Mucosa of descending colon (tissue), 3 donors: ENCODE measurements at regions not wholly inside any gene's neighbourhood (a gene's known extent, or its start where the extent isn't known, plus 50 kb on each side); places are given as distances from the start of the nearest gene placed in this dataset.

ENCODE experiments used
- ATAC-seq: fragments of 200-7000 bp; cut with Tn5 transposase; one replicate; pipeline ENCODE4 v1.9.1; 2020; ENCODE audit warnings: mild to moderate bottlenecking, moderate library complexity
- DNase-seq, 3 donors: peaks; one replicate each; pipeline ENCODE4 v3.0.0-alpha.2; 2020
- H3K36me3 ChIP-seq: fragments of 200-600 bp; one replicate; pipeline ENCODE4 v1.8.0; 2021; ENCODE audit warnings: low read depth, mild to moderate bottlenecking
- H3K4me1 ChIP-seq: fragments of 200-600 bp; one replicate; pipeline ENCODE4 v1.8.0; 2021; ENCODE audit warnings: low read depth, mild to moderate bottlenecking
- H3K4me3 ChIP-seq: fragments of 200-600 bp; one replicate; pipeline ENCODE4 v1.8.0; 2021; ENCODE audit warnings: mild to moderate bottlenecking
- H3K9me3 ChIP-seq: fragments of 200-600 bp; one replicate; pipeline ENCODE4 v1.8.0; 2021; ENCODE audit warnings: mild to moderate bottlenecking
- CTCF ChIP-seq: fragments of 200-600 bp; IDR thresholded peaks from one replicate; pipeline ENCODE4 v1.8.0; 2022; ENCODE audit warnings: antibody characterized with exemption, mild to moderate bottlenecking
- intact Hi-C, 2 donors: fragments of 100-400 bp; cut with DNase I in 1 of 2; cut with micrococcal nuclease in 1 of 2; formaldehyde crosslinking; loops; one replicate each; pipeline versions ENCODE4 v1.11.0 to v1.11.1; 2022; cut with DNase I, micrococcal nuclease
- donor health status: DM: no; HTN: no; CAD: no; lungs with moderate emphysema.
- donor health status: DM: no; HTN: no; CAD: no.
- donor health status: DM: no; HTN: yes; CAD: no.

GRCh38 chr10:110376021-110376766 is 71.5 kb upstream of the SMNDC1 start:
- H3K4me3 ChIP-seq = no peak overlapping the region
- no peaks in the 10 kb centered on the region for H3K36me3 ChIP-seq
- DNase-seq (no peak), ATAC-seq (peak; percentile 26)
- H3K9me3 ChIP-seq = no peaks in the 10 kb centered on the region
- intact Hi-C loops = no loop called here
- no peaks in the 10 kb centered on the region for H3K4me1 ChIP-seq
- TF ChIP-seq CTCF = no peak

GRCh38 chr10:110376767-110377160 is 72.0 kb upstream of the SMNDC1 start:
- intact Hi-C loops = no loop called here
- H3K36me3 ChIP-seq = no peaks in the 10 kb centered on the region
- no peaks in the 10 kb centered on the region for H3K9me3 ChIP-seq
- TF ChIP-seq CTCF = no peak
- DNase-seq = no peak
- no peak for ATAC-seq
- no peak overlapping the region for H3K4me3 ChIP-seq
- H3K4me1 ChIP-seq = no peaks in the 10 kb centered on the region

- H3K9me3 ChIP-seq = no peaks in the 10 kb centered on the region
- DNase-seq (no peak), ATAC-seq (no peak)
- no peak overlapping the region for H3K4me3 ChIP-seq
- no peaks in the 10 kb centered on the region for H3K36me3 ChIP-seq
- no peaks in the 10 kb centered on the region for H3K4me1 ChIP-seq
- intact Hi-C loops = no loop called here
- TF ChIP-seq CTCF = no peak
These were observed 73.3 kb upstream of the SMNDC1 start for GRCh38 chr10:110378006-110378405.

- intact Hi-C loops = no loop called here
- no peaks in the 10 kb centered on the region for H3K36me3 ChIP-seq
- TF ChIP-seq CTCF = no peak
- ATAC-seq = no peak
- no peak overlapping the region for H3K4me3 ChIP-seq
- no peaks in the 10 kb centered on the region for H3K4me1 ChIP-seq
- no peak for DNase-seq
- no peaks in the 10 kb centered on the region for H3K9me3 ChIP-seq
These were observed 73.9 kb upstream of the SMNDC1 start for GRCh38 chr10:110378533-110379108.

- intact Hi-C loops = no loop called here
- DNase-seq (no peak), ATAC-seq (no peak)
These were observed 75.1 kb upstream of the SMNDC1 start for GRCh38 chr10:110379831-110380230.

More at GRCh38 chr10:110379831-110380230, 75.1 kb upstream of the SMNDC1 start:
- Histone ChIP-seq H3K9me3 (no peaks in the 10 kb centered on the region), H3K36me3 (no peaks in the 10 kb centered on the region), H3K4me1 (no peaks in the 10 kb centered on the region), H3K4me3 (no peak overlapping the region)
- TF ChIP-seq CTCF = no peak
